ENCODE measurements at regions not wholly inside any gene's neighbourhood (a gene's known extent, or its start where the extent isn't known, plus 50 kb on each side); places are given as distances from the start of the nearest gene placed in this dataset.

DNA sequence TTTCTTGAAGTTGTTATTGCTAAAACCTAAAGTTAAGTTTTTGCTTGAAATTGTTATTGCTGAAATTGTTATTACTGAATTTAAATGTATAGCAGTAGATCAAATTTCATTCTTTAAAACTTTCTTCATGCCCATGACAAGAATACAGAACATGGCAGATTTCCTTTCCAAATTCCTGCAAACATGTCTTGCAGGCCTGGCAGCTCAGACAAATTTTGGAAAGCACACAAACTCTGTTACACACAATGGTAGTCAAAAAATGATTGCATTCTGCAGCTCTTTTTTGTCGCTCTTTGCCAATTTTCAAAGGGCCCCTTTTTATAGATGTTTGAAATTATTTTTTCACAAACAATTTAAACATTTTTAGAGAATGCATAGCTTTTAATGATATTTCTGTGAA lies 1292.3 kb upstream of the B3GALT2 start:
- TF ChIP-seq GATA2 (IDR thresholded peaks at IDR 0.05; ENCODE audit: low read depth, low read length) (no peak), GATA3 (IDR thresholded peaks at IDR 0.05; ENCODE audit: low read depth, low read length) (no peak)
